SK-N-SH treated with all-trans-retinoic acid at 6 μM for 48 hours (cell line): ENCODE measurements at regions not wholly inside any gene's neighbourhood (a gene's known extent, or its start where the extent isn't known, plus 50 kb on each side); places are given as distances from the start of the nearest gene placed in this dataset.

Experiments
- ARNTL ChIP-seq: fragments of 450-650 bp; formaldehyde crosslinking; IDR thresholded peaks from 2 replicates; pipeline ENCODE4 v1.5.0; 2020; ENCODE audit warnings: low read depth, mild to moderate bottlenecking, moderate library complexity, borderline replicate concordance
- POU6F1 ChIP-seq: fragments of 250-450 bp; sonication (Bioruptor Pico); IDR thresholded peaks from 2 replicates; pipeline ENCODE4 v1.8.0; 2021; ENCODE audit warnings: low read depth, mild to moderate bottlenecking, moderate library complexity, borderline replicate concordance
- ZNF70 ChIP-seq: fragments of 450-650 bp; formaldehyde crosslinking; IDR thresholded peaks from 2 replicates; pipeline ENCODE4 v1.5.0; 2020; ENCODE audit warnings: mild to moderate bottlenecking, moderate library complexity

- TF ChIP-seq ARNTL = no peak
- TF ChIP-seq ZNF70 (CRISPR knock-in tag) = no peak
- TF ChIP-seq POU6F1 (CRISPR knock-in tag) = no peak
Observed at GRCh38 chr17:21470861-21471260, 94.7 kb downstream of the KCNJ12 start.
